Hematopoietic multipotent progenitor cell (in vitro differentiated cells): ENCODE measurements at regions not wholly inside any gene's neighbourhood (a gene's known extent, or its start where the extent isn't known, plus 50 kb on each side); places are given as distances from the start of the nearest gene placed in this dataset.
"Not testable (repeated sequence)": the region's sequence is repeated elsewhere in the genome, so short reads cannot be mapped to it uniquely, and the experiment has no call there.

Experiments used
- DNase-seq, 3 donors: peaks; one replicate each; pipeline ENCODE4 v3.0.0-alpha.2; 2011 to 2015; ENCODE audit warnings: low read depth in 2 of 3, low spot score in 2 of 3

DNA sequence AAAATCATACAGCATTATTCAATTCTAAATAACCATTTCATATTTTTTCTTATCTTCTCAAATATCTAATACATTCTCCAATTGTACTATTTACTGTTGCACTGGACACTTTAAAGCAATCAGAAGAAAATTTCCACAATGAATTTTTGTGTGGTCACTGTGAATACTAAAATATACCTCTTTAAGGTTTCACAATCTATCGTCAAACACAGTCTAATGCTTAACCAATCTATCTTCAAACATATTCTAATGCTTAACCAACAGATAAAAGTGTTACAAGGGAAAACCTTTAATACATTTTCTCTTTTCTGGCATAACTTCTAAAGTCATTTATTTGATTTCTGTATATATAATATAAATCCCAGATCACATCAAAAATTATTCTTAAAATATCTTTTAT, 2035.5 kb upstream of the CDH6 start:
- DNase-seq, result no peak

DNA sequence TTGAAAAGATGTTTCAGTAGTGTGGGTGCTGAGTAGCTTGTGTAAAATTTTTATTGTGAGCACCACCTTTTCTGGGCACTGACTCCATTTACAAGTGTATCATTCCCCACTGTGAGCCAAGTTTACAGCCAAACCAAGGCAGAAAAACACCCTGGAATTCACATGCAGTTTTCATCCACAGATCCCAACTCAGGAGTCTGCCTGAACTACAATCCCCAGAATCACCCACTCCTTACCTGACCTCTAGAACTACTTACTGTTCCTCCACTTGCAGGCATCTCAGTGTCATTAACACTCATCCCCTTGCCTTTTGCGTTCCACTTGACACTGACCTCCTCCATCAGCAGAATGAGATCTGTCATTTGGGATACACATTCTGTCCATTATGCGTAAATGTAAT, 2042.6 kb upstream of the CDH6 start:
- DNase-seq, result no peak

DNA sequence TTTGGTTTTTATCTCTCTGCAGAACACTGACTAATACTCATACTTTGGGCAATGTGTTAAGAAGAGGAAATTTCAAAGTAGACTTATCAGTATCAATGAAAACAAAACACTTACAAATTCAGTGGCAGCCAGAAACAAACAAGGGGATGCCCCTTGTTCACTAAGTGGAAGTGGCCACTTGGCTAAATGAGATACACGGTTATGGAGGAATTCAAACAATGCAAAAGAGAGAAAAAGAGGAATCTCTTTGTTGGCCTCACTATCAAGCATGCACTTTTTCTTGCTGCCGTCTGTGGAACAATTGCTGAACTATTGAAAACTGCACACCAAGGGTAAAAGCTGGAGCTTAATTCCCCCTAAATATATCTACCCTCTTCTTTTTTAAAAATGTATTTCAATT, 2044.9 kb upstream of the CDH6 start:
- DNase-seq, result no peak

GRCh38 chr5:29148073-29148472, 2045.4 kb upstream of the CDH6 start:
- no peak for DNase-seq

- DNase-seq, result no peak
These were observed 2050.2 kb upstream of the CDH6 start for GRCh38 chr5:29143266-29143665.

DNA sequence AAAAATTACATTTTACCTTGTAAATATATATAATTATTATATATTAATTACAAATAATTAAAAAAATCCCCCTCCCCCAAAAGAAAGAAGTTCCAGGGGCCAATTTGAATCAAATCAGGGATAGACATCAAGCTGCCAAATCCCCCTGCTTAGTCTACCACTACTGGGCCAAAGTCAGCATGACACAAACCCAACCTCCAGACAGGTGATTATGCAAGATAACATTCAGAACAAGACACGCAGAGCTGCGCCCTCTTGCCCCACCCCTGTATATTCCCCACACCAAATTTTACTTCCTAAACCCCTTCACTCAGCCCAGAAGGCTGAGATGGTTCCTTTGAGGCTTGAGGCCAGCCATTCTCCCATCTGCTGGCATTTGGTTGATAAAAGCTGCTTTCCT, 2059.1 kb upstream of the CDH6 start:
- no peak for DNase-seq

- DNase-seq, result no peak
These were observed 2062.2 kb upstream of the CDH6 start for GRCh38 chr5:29131285-29131684.

DNA sequence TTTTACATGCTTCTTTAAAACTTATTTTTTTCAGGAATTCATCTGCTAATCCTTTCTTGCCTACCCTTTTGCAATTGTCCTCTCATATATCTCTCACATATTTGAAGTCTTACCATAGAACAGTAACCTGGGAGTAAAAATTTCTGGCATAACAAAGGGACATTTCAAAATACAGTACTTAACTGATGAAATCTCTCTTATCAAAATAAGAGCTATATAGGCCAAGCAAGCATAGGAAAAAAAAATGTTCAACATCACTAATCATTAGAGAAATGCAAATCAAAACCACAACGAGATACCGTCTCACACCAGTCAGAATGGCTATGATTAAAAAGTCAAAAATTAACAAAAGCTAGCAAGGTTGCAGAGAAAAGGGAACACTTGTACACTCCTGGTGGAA, 2062.7 kb upstream of the CDH6 start:
- no peak for DNase-seq

DNA sequence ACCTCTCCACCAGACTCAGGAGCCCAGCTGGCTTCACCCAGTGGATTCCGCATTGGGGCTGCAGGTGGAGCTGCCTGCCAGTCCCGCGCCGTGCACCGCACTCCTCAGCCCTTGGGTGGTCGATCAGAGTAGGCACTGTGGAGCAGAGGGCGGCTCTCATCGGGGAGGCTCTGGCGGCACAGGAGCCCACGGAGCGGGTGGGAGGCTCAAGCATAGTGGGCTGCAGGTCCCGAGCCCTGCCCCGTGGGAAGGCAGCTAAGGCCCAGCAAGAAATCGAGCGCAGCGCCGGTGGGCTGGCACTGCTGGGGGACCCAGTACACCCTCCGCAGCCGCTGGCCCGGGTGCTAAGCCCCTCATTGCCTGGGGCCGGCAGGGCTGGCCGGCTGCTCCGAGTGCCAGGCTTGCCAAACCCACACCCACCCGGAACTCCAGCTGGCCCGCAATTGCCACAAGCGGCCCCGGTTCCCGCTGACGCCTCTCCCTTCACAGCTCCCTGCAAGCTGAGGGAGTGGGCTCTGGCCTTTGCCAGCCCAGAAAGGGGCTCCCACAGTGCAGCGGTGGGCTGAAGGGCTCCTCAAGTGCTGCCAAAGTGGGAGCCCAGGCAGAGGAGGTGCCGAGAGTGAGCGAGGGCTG, 2065.8 kb upstream of the CDH6 start:
- not testable (repeated sequence) for DNase-seq

DNA sequence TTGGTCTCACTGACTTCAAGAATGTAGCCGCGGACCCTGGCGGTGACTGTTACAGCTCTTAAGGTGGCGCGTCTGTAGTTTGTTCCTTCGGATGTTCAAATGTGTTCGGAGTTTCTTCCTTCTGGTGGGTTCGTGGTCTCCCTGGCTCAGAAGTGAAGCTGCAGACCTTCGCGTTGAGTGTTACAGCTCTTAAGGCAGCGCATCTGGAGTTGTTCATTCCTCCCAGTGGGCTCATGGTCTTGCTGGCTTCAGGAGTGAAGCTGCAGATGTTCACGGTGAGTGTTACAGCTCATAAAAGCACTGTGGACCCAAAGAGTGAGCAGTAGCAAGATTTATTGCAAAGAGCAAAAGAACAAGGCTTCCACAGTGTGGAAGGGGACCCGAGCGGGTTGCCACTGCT, 2067.0 kb upstream of the CDH6 start:
- DNase-seq, result not testable (repeated sequence)

DNA sequence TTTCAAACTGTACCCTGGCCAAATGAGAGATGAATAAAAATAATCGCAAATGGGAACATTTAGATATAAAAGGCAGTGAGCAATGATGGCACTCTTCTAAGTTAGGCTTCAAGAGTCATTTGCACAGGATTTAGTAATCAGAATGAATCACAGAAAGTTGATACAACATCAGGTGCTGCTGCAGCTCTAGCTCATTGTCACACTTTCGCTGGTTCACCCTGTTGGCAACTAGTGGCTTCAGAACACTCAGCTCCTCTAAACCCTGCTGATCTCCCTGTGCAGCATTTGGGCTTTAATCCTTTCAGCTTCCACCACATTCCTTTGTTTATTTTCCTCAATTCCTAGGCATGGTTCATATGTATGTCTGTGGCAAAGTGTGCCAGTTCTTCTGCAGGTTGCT, 2071.2 kb upstream of the CDH6 start:
- no peak for DNase-seq

DNA sequence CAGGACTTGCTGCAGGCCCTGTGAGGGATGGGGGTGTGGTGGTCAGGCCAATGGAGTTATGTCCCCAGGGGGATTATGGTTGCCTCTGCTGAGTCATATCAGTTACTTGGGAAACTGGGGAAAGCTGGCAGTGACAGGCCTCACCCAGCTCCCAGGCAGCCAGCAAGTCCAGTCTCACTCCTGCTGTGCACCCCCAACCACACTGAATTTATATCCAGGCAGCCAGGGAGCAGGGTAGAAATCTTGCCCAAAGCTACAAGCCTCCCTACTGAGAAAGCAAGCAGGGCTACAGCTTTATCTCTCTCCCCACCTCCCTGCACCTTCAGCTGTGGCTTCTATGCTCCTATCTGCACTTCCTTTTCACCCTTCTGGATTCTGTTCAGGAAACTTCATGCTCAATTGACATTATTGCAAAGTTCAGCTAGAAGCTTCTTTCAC, 2076.0 kb upstream of the CDH9 start:
- no peak for DNase-seq

GRCh38 chr5:29113516-29113915, 2075.1 kb upstream of the CDH9 start:
- no peak for DNase-seq

- no peak for DNase-seq
These were observed 2061.2 kb upstream of the CDH9 start for GRCh38 chr5:29099585-29099984.

DNA sequence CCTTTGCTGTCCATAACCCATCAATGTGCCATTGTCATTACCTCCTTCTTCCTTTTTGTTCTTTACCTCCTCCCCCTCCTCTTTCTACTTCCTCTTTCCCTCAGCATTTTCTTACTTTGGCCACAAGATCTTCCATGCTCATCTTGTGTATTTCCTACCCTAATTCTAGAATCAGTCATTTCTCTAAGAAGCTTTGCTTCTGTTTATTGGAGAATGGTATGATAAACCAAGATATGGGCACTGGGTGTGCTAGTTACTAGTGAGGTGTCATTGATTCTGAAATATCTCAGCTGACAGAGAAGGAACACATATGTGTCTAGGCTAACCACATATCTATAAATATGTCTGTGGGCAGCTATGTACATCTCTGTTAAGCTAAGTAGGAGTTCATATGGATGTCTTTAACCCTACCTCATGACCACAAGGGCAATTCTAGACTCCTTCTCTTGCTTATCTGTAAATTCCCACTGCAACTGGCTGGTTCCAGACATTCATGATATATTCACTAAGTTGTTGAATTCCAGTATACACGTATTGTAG, 2051.3 kb upstream of the CDH9 start:
- no peak for DNase-seq

- no peak for DNase-seq
These were observed 2046.8 kb upstream of the CDH9 start for GRCh38 chr5:29085142-29085541.

DNA sequence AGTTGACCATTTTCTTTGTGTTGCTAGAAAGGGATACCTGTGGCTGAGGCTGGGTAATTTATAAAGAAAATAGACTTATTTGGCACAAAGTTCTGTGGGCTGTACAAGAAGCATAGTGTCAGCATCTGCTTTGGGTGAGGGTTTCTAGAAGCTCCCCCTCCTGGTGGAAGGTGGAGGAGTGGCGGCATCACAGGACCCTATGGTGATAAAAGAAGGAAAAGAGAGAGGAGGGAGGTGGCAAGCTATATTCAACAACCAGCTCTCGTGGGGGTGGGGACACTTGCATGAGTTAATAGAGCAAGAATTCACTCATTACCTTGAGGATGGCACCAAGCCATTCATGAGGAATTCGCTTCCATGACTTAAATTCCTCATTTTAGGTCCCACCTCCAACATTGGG, 2041.4 kb upstream of the CDH9 start:
- no peak for DNase-seq

DNA sequence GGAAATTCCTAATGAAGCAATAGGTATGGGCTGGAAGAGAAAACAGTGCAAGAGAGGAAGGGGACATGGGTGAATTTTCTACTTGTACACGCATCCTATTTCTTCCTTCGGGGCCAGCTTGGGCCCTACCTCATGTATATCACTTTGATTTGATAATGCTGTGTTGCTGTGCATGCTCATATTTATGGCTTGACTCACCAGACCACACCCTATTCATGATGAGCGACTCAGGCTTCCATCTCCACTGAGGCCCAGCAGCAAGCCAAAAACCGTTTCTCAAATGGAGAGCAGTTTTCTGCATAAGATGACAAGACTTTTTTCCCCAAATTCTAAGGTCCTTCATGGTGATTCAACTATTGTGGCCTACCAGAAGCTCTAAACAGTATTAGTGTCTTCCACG, 2039.1 kb upstream of the CDH9 start:
- DNase-seq, result no peak

DNA sequence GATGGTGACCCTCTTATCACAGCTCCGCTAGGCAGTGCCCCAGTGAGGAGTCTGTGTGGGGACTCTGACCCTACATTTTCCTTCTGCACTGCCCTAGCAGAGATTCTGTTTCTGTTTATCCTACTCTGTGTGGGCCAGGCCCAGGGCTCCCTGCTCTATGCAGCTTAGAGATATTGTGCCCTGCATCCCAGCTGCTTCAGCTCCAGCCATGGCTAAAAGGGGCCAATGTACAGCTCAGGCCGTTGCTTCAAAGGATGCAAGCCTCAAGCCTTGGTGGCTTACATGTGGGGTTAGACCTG, 2030.7 kb upstream of the CDH9 start:
- no peak for DNase-seq

- no peak for DNase-seq
These were observed 2023.0 kb upstream of the CDH9 start for GRCh38 chr5:29061381-29061780.

DNA sequence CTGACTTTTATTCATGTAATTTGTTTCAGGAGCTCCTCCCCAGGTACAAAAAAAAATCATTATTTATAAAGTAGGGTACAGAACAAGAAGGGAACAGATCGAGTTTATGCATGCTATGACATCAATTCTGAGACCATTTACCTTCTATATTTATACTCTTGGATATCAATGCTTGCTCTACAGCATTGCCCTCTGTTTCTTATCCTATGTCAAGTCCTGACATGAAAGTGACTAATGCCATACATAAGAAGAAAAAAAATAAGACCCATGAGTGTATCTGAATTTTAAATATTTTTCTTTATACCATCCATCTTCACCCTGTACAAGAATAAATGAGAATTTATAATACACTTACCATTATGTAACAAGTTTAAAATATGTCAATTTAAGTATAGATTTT, 2016.3 kb upstream of the CDH9 start:
- DNase-seq, result no peak

DNA sequence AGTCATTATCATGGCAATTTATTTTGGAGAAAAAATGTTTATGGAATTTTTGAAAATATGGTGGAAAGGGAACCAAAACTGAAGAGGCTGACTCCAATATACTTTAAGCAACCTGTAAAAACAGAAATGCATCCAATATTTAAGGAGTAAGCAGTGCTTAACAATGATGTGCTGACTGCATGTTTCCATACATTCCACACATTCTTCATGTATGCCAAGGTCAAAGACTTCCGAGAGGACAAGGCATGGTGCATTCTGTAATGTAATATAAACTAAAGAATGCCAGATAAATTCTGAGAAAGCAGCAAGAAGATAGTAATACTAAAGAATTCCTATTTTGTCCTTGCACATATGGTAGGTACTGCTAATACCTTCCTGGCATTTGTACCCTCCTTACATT, 2015.9 kb upstream of the CDH9 start:
- no peak for DNase-seq

- DNase-seq, result no peak
These were observed 2013.1 kb upstream of the CDH9 start for GRCh38 chr5:29051509-29051908.
